ENCODE measurements at regions not wholly inside any gene's neighbourhood (a gene's known extent, or its start where the extent isn't known, plus 50 kb on each side); places are given as distances from the start of the nearest gene placed in this dataset.

GRCh38 chr4:135236048-135236447 is 1034.5 kb upstream of the PABPC4L start:
- TF ChIP-seq CTCF (conservative IDR thresholded peaks at IDR 0.05) (no peak), ZFX (IDR thresholded peaks at IDR 0.05) (no peak)
